Erythroblast (primary cell): ENCODE measurements at regions not wholly inside any gene's neighbourhood (a gene's known extent, or its start where the extent isn't known, plus 50 kb on each side); places are given as distances from the start of the nearest gene placed in this dataset.

Experiments
- GATA1 ChIP-seq: IDR thresholded peaks from 2 replicates; pipeline ENCODE4 v1.6.1; 2011; ENCODE audit warnings: low read depth, mild to moderate bottlenecking, control low read depth, low read length, moderate library complexity
- POLR2A ChIP-seq: IDR thresholded peaks from 2 replicates; pipeline ENCODE4 v1.6.1; 2011; ENCODE audit warnings: mild to moderate bottlenecking, low read length

DNA sequence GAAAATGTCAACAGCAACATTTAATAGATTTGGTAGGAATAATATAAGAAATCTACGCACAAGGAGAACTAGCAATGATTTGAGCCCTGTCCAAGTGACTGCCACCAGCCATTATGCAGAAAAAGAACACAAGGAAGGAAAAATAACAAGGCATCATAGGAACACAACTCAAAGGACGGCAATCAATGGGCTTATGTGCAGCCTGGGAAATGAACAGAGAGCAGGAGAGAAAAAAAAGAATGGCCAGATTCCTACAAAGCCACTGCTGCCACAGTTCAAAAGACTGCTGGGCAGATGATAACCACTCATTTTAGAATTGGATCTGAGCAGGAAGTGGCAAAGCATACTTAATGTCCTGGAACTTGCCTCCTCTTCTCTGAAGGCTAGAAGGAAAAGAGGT lies 274.3 kb upstream of the CAMK1G start:
- TF ChIP-seq POLR2A (no peak), GATA1 (no peak)
